ENCODE measurements at regions not wholly inside any gene's neighbourhood (a gene's known extent, or its start where the extent isn't known, plus 50 kb on each side); places are given as distances from the start of the nearest gene placed in this dataset.
"Not testable (repeated sequence)": the region's sequence is repeated elsewhere in the genome, so short reads cannot be mapped to it uniquely, and the experiment has no call there.

GRCh38 chrX:122087341-122087740, 1039.9 kb downstream of the GLUD2 start:
- in situ Hi-C loops (cut with MboI; ENCODE audit: low pct_unique_long_range_greater_than_20kb, low sequenced_read_pairs), result no loop called here
- DNase-seq, result no peak

GRCh38 chrX:122091571-122091970, 1044.2 kb downstream of the GLUD2 start:
- no peak for DNase-seq
- in situ Hi-C loops (cut with MboI; ENCODE audit: low pct_unique_long_range_greater_than_20kb, low sequenced_read_pairs), result no loop called here

- no peak for DNase-seq
- in situ Hi-C loops (cut with MboI; ENCODE audit: low pct_unique_long_range_greater_than_20kb, low sequenced_read_pairs), result no loop called here
These were observed 1045.0 kb downstream of the GLUD2 start for GRCh38 chrX:122092360-122092759.

- in situ Hi-C loops (cut with MboI; ENCODE audit: low pct_unique_long_range_greater_than_20kb, low sequenced_read_pairs), result no loop called here
- no peak for DNase-seq
These were observed 1045.6 kb downstream of the GLUD2 start for GRCh38 chrX:122092978-122093377.

GRCh38 chrX:122094611-122095010, 1047.2 kb downstream of the GLUD2 start:
- in situ Hi-C loops (cut with MboI; ENCODE audit: low pct_unique_long_range_greater_than_20kb, low sequenced_read_pairs), result no loop called here
- no peak for DNase-seq

GRCh38 chrX:122113376-122113775, 1066.0 kb downstream of the GLUD2 start:
- in situ Hi-C loops (cut with MboI; ENCODE audit: low pct_unique_long_range_greater_than_20kb, low sequenced_read_pairs), result no loop called here
- DNase-seq, result no peak

- DNase-seq, result no peak
- in situ Hi-C loops (cut with MboI; ENCODE audit: low pct_unique_long_range_greater_than_20kb, low sequenced_read_pairs), result no loop called here
These were observed 1066.5 kb downstream of the GLUD2 start for GRCh38 chrX:122113896-122114295.

- in situ Hi-C loops (cut with MboI; ENCODE audit: low pct_unique_long_range_greater_than_20kb, low sequenced_read_pairs), result no loop called here
- DNase-seq, result no peak
These were observed 1068.2 kb downstream of the GLUD2 start for GRCh38 chrX:122115604-122116003.

GRCh38 chrX:122119361-122119760, 1064.7 kb upstream of the GRIA3 start:
- no peak for DNase-seq
- in situ Hi-C loops (cut with MboI; ENCODE audit: low pct_unique_long_range_greater_than_20kb, low sequenced_read_pairs), result no loop called here

- no peak for DNase-seq
- in situ Hi-C loops (cut with MboI; ENCODE audit: low pct_unique_long_range_greater_than_20kb, low sequenced_read_pairs), result no loop called here
These were observed 1061.8 kb upstream of the GRIA3 start for GRCh38 chrX:122122274-122122673.

- no peak for DNase-seq
- in situ Hi-C loops (cut with MboI; ENCODE audit: low pct_unique_long_range_greater_than_20kb, low sequenced_read_pairs), result no loop called here
These were observed 1050.6 kb upstream of the GRIA3 start for GRCh38 chrX:122133478-122133877.

- in situ Hi-C loops (cut with MboI; ENCODE audit: low pct_unique_long_range_greater_than_20kb, low sequenced_read_pairs), result no loop called here
- no peak for DNase-seq
These were observed 1049.8 kb upstream of the GRIA3 start for GRCh38 chrX:122134291-122134690.

- DNase-seq, result no peak
These were observed 1049.0 kb upstream of the GRIA3 start for GRCh38 chrX:122135070-122135469.

GRCh38 chrX:122140219-122140618, 1043.9 kb upstream of the GRIA3 start:
- in situ Hi-C loops (cut with MboI; ENCODE audit: low pct_unique_long_range_greater_than_20kb, low sequenced_read_pairs); DNase-seq: not testable (repeated sequence)

More at GRCh38 chrX:122135070-122135469, 1049.0 kb upstream of the GRIA3 start:
- in situ Hi-C loops (cut with MboI; ENCODE audit: low pct_unique_long_range_greater_than_20kb, low sequenced_read_pairs), result no loop called here

GRCh38 chrX:122154019-122154418, 1030.1 kb upstream of the GRIA3 start:
- no peak for DNase-seq
- in situ Hi-C loops (cut with MboI; ENCODE audit: low pct_unique_long_range_greater_than_20kb, low sequenced_read_pairs), result no loop called here

- in situ Hi-C loops (cut with MboI; ENCODE audit: low pct_unique_long_range_greater_than_20kb, low sequenced_read_pairs), result no loop called here
- DNase-seq, result no peak
These were observed 1015.8 kb upstream of the GRIA3 start for GRCh38 chrX:122168241-122168640.

- in situ Hi-C loops (cut with MboI; ENCODE audit: low pct_unique_long_range_greater_than_20kb, low sequenced_read_pairs), result no loop called here
- DNase-seq, result no peak
These were observed 999.3 kb upstream of the GRIA3 start for GRCh38 chrX:122184791-122185190.

- no peak for DNase-seq
- in situ Hi-C loops (cut with MboI; ENCODE audit: low pct_unique_long_range_greater_than_20kb, low sequenced_read_pairs), result no loop called here
These were observed 996.9 kb upstream of the GRIA3 start for GRCh38 chrX:122187069-122187713.

GRCh38 chrX:122188751-122189150, 995.3 kb upstream of the GRIA3 start:
- no peak for DNase-seq
- in situ Hi-C loops (cut with MboI; ENCODE audit: low pct_unique_long_range_greater_than_20kb, low sequenced_read_pairs), result no loop called here

- in situ Hi-C loops (cut with MboI; ENCODE audit: low pct_unique_long_range_greater_than_20kb, low sequenced_read_pairs), result no loop called here
- DNase-seq, result no peak
These were observed 987.7 kb upstream of the GRIA3 start for GRCh38 chrX:122196343-122196742.

- in situ Hi-C loops (cut with MboI; ENCODE audit: low pct_unique_long_range_greater_than_20kb, low sequenced_read_pairs), result no loop called here
- DNase-seq, result no peak
These were observed 980.7 kb upstream of the GRIA3 start for GRCh38 chrX:122203399-122203798.

All from KBM-7 (cell line).